Heart left ventricle (tissue), 16 donors: ENCODE measurements at regions not wholly inside any gene's neighbourhood (a gene's known extent, or its start where the extent isn't known, plus 50 kb on each side); places are given as distances from the start of the nearest gene placed in this dataset.

Experiments used
- ATAC-seq, 4 donors: fragments of 200-7000 bp; cut with Tn5 transposase; one replicate each; pipeline ENCODE4 v1.9.1; 2020 to 2022; ENCODE audit warnings: moderate library complexity in 4 of 4, mild to moderate bottlenecking in 3 of 4, moderate number of reproducible peaks in 1 of 4
- DNase-seq, 5 donors: peaks; one replicate each; pipeline ENCODE4 v3.0.0-alpha.2; 2020
- H3K27ac ChIP-seq, 12 donors: fragments of 200-600 bp; sonication (generic) in 4 of 12; one replicate each; pipeline versions ENCODE4 v1.5.0 to v1.8.0; 2016 to 2022; ENCODE audit warnings: mild to moderate bottlenecking in 2 of 12
- H3K27me3 ChIP-seq, 9 donors: fragments of 200-600 bp; sonication (generic) in 2 of 9; one replicate each; pipeline versions ENCODE4 v1.5.1 to v1.8.0; 2016 to 2022; ENCODE audit warnings: mild to moderate bottlenecking in 3 of 9
- H3K36me3 ChIP-seq, 9 donors: fragments of 200-600 bp; sonication (generic) in 2 of 9; one replicate each; pipeline versions ENCODE4 v1.5.0 to v1.8.0; 2018 to 2022; ENCODE audit warnings: mild to moderate bottlenecking in 2 of 9
- H3K4me1 ChIP-seq, 12 donors: fragments of 200-600 bp; sonication (generic) in 4 of 12; one replicate each; pipeline versions ENCODE4 v1.5.0 to v1.8.0; 2016 to 2022; ENCODE audit warnings: mild to moderate bottlenecking in 3 of 12
- H3K4me3 ChIP-seq, 12 donors: fragments of 200-600 bp; sonication (generic) in 4 of 12; one replicate each; pipeline versions ENCODE4 v1.5.0 to v1.8.0; 2017 to 2022; ENCODE audit warnings: mild to moderate bottlenecking in 9 of 12, moderate library complexity in 4 of 12
- H3K9me3 ChIP-seq, 12 donors: fragments of 200-600 bp; sonication (generic) in 4 of 12; one replicate each; pipeline versions ENCODE4 v1.5.0 to v1.8.0; 2016 to 2022; ENCODE audit warnings: mild to moderate bottlenecking in 1 of 12
- CTCF ChIP-seq, 12 donors: fragments of 200-600 bp; sonication (generic) in 4 of 12; IDR thresholded peaks; one replicate each; pipeline versions ENCODE4 v1.5.0 to v1.8.0; 2018 to 2022; ENCODE audit warnings: antibody characterized with exemption in 12 of 12, mild to moderate bottlenecking in 5 of 12
- POLR2A ChIP-seq, 2 donors: fragments of 450-650 bp; IDR thresholded peaks; one replicate each; pipeline ENCODE4 v1.6.1; 2017; ENCODE audit warnings: antibody characterized with exemption in 2 of 2, mild to moderate bottlenecking in 2 of 2, moderate library complexity in 2 of 2
- WGBS, 4 donors: extraction: QIAGEN DNeasy Blood & Tissue Kit in 2 of 4; methylation state at CpG; one replicate each; pipeline versions ENCODE4 v1.1.5 to v1.1.7; 2013 to 2018; 5-methylcytosine and 5-hydroxymethylcytosine counted together
- intact Hi-C, 10 donors: fragments of 100-400 bp; cut with DNase I; formaldehyde crosslinking; loops; one replicate each; pipeline versions ENCODE4 v1.11.1 to v1.14.2; 2022
- donor health status: ischemic (EF 13 %, LVEDD 7.1; RV severe dilation, severe dysfunction).
- donor health status: healthy with polysubstance abuse.
- donor health status: DM: no; HTN: yes; CAD: no.
- donor health status: DM: no; HTN: no; CAD: no.
- donor health status: ischemic (EF 25% LVEDD 6.9; RV normal size, moderate dysfunction).
- donor health status: ischemic (EF 25% LVEDD 5.7; RV mildly dilated, moderate dysfunction).
- donor health status: healthy.
- donor health status: DM: yes; HTN: yes; CAD: no.
- donor health status: ischemic (EF 35%, LVEDD 5.7; RV mildly dilated, moderate dysfunction).
- donor health status: nonischemic (EF 11% LVEDD 7.7; RV severe dilation, severe dysfunction).
- donor health status: DM: yes; HTN: yes; CAD: no.
- donor health status: PGD.
- donor health status: ischemic (EF 29% LVEDD 5.4; RV normal size, mild dysfunction).
- donor health status: nonischemic (EF 23%, LVEDD 6.1; RV moderate dilation, normal function).

DNA sequence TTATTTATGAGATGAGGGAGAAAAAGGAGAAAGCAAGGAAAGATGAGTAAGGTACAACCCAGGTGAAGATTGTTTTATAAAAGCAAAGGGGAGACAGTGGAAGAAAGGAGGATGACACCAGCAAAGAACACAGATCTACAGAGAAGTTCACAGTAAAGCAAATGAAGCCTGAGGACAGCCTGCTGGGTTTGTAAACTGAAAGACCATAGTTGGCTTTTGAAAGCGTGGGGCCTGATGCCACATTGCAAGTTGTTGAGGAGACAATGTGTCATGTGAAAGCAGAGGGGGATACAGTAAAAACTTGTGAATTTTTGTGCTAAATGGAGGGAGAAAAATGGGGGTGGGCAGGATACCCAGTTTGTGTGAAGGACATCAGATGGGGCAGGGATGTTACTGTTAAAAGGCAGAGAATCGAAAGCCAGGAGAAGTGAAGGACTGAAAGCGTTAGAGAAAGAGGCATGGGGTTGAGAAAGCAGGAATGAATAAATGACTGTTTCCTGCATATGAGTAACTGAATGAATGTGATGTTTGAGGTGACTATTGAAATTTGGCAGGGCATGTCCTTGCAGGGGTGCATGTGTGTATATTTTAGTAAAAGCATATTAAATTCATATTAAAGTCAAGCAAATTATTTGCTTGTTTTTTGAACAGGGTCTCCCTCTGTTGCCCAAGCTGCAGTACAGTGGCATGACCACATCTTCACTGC lies 69.6 kb downstream of the SPRY1 start:
- ATAC-seq (no peak), DNase-seq (no peak)
- Histone ChIP-seq H3K9me3 (no peaks in the 10 kb centered on the region), H3K27ac (no peak overlapping the region), H3K4me3 (no peak overlapping the region), H3K27me3 (no peaks in the 10 kb centered on the region), H3K4me1 (no peaks in the 10 kb centered on the region), H3K36me3 (no peaks in the 10 kb centered on the region)
- intact Hi-C loops = no loop called here
- TF ChIP-seq POLR2A (IDR thresholded peaks at IDR 0.05) = no peak
- TF ChIP-seq CTCF (IDR thresholded peaks at IDR 0.05) = no peak
- 64 to 97% (median 80%) methylated on average over 3 of the region's 3 CpGs for WGBS, 4 donors

DNA sequence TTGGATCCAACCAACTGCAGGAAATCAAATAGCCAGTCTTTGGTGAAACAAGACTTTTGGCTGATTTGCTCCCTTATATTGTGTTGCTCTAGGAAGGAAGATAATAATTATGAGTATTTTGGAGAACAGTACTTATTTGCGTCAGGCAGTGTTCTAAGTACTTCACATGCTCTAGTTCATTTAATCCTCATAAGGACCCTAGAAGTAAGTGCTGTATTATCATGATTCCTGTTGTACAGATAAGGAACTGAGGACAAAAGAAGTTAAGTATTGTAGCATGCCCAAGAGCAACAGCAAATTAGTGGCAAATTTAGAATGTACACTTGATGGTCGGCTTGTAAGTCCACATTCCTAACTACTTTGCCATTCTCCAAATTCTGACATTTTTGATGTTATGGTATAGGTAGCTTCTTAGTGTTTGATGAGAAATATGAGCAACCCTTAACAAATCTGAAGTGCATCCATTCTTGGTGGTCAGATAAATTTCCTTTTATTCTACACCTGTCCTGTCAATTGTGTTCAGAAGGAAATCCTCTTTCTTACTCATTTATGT lies 72.0 kb downstream of the SPRY1 start:
- ATAC-seq = no peak
- WGBS, 4 donors = 31 to 54% (median 49%) methylated on average over 2 of the region's 2 CpGs
- no peak for TF ChIP-seq POLR2A (IDR thresholded peaks at IDR 0.05)
- TF ChIP-seq CTCF (IDR thresholded peaks at IDR 0.05) = no peak
- Histone ChIP-seq H3K36me3 (no peaks in the 10 kb centered on the region), H3K9me3 (no peaks in the 10 kb centered on the region), H3K4me3 (no peak overlapping the region), H3K27me3 (no peaks in the 10 kb centered on the region), H3K4me1 (no peaks in the 10 kb centered on the region), H3K27ac (no peak overlapping the region)
- DNase-seq = no peak
- intact Hi-C loops = no loop called here

- H3K4me1 ChIP-seq = no peaks in the 10 kb centered on the region
- 79 to 85% (median 80%) methylated on average over 3 of the region's 3 CpGs for WGBS, 4 donors
- H3K36me3 ChIP-seq = no peaks in the 10 kb centered on the region
- H3K4me3 ChIP-seq = no peak overlapping the region
- intact Hi-C loops = no loop called here
- no peaks in the 10 kb centered on the region for H3K9me3 ChIP-seq
- H3K27me3 ChIP-seq = no peaks in the 10 kb centered on the region
- ATAC-seq (no peak), DNase-seq (no peak)
- TF ChIP-seq POLR2A (IDR thresholded peaks at IDR 0.05) = no peak
- no peak for TF ChIP-seq CTCF (IDR thresholded peaks at IDR 0.05)
- no peak overlapping the region for H3K27ac ChIP-seq
Observed at GRCh38 chr4:123469245-123469644, 72.7 kb downstream of the SPRY1 start.

DNA sequence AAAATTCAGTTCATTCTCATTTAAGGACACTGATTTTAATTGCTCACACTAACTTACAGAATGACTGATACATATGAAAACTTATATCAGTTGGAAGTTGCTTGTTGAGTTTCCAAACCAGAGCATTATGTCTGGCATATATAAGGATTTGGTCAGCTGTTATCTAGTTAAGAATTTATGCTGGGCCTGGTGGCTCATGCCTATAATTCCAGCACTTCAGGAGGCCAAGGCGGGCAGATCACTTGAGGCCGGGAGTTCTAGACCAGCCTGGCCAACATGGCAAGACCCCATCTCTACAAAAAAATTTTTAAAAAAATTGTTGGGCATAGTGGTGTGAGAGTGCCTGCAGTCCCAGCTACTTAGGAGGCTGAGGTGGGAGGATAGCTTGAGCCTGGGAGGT lies 73.1 kb downstream of the SPRY1 start:
- no peaks in the 10 kb centered on the region for H3K4me1 ChIP-seq
- H3K36me3 ChIP-seq = no peaks in the 10 kb centered on the region
- no peaks in the 10 kb centered on the region for H3K27me3 ChIP-seq
- H3K27ac ChIP-seq = no peak overlapping the region
- 69 to 100% (median 92%) methylated on average over 2 of the region's 2 CpGs for WGBS, 4 donors
- intact Hi-C loops = no loop called here
- TF ChIP-seq POLR2A (IDR thresholded peaks at IDR 0.05) = no peak
- TF ChIP-seq CTCF (IDR thresholded peaks at IDR 0.05) = no peak
- DNase-seq (no peak), ATAC-seq (no peak)
- H3K9me3 ChIP-seq = no peaks in the 10 kb centered on the region
- H3K4me3 ChIP-seq = no peak overlapping the region
